ENCODE measurements at regions not wholly inside any gene's neighbourhood (a gene's known extent, or its start where the extent isn't known, plus 50 kb on each side); places are given as distances from the start of the nearest gene placed in this dataset.

DNA sequence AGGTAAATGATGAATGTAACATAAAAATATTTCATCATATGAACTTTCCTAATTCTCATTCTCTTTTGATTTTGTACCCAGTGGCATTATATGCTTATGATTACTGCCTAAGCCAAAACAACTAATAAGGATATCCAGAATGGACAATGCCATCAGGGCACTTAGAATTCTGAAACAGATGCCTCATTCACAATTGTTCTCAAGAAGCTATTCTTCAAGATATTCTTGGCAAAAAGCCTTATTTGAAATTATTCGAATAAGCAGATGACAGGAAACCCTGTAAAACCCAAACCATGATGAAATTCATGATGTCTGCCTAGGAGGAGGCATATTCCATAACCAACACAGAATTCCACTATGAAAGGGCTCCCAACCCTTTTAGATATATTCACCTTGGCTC lies 353.2 kb upstream of the TRIB2 start:
- H3K27ac ChIP-seq: no peak overlapping the region
- TF ChIP-seq, protein P1, sequence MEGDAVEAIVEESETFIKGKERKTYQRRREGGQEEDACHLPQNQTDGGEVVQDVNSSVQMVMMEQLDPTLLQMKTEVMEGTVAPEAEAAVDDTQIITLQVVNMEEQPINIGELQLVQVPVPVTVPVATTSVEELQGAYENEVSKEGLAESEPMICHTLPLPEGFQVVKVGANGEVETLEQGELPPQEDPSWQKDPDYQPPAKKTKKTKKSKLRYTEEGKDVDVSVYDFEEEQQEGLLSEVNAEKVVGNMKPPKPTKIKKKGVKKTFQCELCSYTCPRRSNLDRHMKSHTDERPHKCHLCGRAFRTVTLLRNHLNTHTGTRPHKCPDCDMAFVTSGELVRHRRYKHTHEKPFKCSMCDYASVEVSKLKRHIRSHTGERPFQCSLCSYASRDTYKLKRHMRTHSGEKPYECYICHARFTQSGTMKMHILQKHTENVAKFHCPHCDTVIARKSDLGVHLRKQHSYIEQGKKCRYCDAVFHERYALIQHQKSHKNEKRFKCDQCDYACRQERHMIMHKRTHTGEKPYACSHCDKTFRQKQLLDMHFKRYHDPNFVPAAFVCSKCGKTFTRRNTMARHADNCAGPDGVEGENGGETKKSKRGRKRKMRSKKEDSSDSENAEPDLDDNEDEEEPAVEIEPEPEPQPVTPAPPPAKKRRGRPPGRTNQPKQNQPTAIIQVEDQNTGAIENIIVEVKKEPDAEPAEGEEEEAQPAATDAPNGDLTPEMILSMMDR (conservative IDR thresholded peaks at IDR 0.05): no peak

DNA sequence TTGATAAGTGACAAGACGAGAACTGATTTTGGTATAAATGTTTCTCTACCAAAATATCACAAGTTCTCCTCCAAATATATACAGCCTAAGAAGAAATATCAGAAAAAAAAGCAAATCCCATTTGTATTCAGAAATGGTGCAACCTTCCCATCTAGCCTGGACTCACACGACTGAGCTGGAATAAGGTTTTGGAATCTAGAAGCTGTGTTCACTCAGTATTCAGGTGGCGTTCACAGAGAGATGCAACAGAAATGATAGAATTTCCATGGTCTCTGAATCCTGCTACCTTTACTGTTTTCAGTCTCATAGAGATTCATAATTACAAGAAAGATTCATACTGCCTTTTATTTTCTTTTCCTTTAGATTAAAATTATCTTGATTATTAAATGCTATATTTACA lies 347.2 kb upstream of the TRIB2 start:
- TF ChIP-seq, protein P1 (conservative IDR thresholded peaks at IDR 0.05): no peak
- H3K27ac ChIP-seq: no peak overlapping the region

DNA sequence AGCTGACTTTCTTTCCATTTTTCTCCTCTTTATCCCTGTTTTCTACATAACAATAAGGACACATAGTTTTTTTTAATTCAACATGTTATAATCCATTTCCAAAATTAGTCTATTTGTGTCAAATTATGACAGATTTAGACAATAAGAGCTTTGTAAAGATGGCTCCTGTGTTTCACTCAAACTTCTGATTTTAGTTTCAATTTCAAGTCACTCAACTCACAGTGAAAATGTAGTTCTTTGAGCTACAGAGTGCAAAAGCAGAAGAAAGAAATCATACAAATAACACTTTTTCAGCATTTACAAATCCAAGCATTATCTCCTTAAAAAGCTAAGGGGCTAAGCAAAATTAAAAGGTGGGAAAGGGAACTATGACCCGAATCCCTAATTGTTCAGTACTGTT lies 340.7 kb upstream of the TRIB2 start:
- TF ChIP-seq, protein P1 (conservative IDR thresholded peaks at IDR 0.05): no peak
- no peak overlapping the region for H3K27ac ChIP-seq

DNA sequence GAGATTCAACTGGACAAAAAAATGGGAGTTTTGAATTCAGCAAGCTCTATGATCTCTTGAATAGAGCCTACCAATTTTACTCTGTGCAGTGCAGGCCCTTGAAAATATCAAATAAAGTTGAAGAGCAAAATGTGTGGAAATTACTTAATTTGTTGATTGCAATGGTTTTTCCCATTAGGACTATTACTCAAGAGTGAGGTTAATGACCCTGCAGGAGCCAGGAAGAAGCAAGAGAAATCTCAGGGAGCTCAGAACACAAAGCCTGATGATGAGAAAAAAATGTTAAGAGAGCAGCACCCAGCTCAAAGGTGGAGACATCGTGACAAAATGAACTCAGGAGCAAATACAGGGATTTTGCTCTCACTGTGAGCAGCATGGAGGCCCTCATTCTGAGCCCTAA lies 337.6 kb upstream of the TRIB2 start:
- TF ChIP-seq, protein P1 (conservative IDR thresholded peaks at IDR 0.05): no peak
- no peak overlapping the region for H3K27ac ChIP-seq

DNA sequence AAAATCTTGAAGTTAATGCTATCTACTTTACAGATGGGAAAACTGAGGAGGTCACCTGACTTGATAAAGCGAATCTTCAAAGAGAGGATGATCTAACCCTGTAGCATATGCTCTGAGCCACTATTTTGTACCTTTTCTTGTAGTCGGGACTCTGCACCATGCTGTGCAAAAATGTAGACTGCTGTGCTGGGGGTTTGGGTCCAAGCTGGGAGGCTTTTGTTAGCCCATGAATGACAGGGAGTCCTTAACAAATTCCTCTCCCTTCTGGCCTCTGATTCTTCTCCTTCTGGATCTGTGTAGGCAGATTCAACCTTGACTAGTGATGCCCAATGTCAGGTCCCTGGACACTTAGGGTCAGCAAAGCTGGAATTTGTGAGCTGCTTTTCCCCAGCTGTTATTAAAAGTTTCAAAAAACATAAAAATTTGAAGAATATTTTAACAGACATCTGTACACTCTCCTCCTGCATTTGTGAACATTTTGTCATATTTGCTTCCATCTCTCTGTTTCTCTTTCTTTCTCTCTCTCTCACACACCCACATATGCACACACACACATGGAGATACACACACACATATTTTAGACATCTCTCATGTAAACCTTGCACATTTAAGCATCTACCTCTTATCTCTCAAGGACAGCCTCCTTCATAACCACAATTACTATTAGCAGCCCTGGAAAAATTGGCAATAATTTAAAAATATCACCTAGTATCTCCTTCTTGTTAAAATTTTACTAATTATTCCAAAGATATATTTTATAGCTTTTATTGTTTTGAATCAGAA lies 335.0 kb upstream of the TRIB2 start:
- no peak overlapping the region for H3K27ac ChIP-seq
- TF ChIP-seq, protein P1 (conservative IDR thresholded peaks at IDR 0.05): no peak

DNA sequence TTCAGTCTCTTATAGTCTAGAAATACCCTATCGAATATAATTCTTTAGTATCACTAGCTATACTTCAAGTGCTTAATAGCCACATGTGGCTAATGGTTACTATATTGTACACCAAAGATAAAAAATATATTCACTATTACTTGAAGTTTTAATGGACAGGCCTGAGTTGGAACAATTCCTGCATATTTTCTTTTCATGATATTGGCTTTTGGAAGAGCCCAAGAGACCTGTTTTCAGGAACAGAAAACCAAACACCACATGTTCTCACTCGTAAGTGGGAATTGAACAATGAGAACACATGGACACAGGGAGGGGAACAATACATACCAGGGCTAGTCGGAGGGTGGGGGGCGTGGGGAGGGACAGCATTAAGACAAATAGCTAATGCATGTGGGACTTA lies 334.4 kb upstream of the TRIB2 start:
- TF ChIP-seq, protein P1 (conservative IDR thresholded peaks at IDR 0.05): no peak
- H3K27ac ChIP-seq: no peak overlapping the region

DNA sequence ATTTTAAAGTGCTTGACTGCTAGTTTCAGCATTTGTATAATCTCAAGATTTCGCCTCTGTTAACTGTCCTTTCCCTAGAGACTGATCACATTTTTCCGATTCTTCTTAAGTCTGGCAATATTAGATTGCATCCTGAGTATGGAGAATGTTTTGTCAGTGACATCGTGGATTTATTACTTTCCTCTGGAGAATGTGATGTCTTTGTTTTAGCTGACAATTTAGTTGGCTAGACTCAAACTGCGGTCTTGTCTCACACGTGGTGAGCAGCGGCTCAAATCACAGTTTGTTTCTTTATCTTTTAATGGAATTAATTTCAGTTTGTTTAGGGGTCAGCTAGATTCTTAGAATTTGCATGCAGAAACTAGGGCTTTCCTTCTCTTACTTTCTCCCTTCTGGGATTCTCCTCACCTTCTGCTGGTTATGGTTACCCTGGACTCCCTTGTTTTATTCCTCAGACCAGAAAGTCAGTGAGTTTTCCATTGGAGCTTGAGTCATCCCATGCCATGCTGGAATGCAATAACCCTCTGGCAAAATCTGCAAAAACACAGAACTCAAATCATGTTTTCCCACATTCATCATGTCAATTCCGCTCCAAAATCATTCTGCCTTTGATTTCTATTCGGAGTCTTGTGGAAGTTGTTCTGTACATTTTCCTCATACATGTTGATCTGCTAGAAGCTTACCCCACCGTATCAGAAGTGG lies 327.2 kb upstream of the TRIB2 start:
- TF ChIP-seq, protein P1 (conservative IDR thresholded peaks at IDR 0.05): no peak
- no peak overlapping the region for H3K27ac ChIP-seq
